CD14-positive monocyte (primary cell): ENCODE measurements at regions not wholly inside any gene's neighbourhood (a gene's known extent, or its start where the extent isn't known, plus 50 kb on each side); places are given as distances from the start of the nearest gene placed in this dataset.

ENCODE experiments used
- DNase-seq, 3 donors: peaks; one replicate each; pipeline ENCODE4 v3.0.0-alpha.2; 2011 to 2022
- H2AFZ ChIP-seq: 2 replicates; pipeline ENCODE4 v1.6.0; 2012; ENCODE audit warnings: mild to moderate bottlenecking, low read depth, low read length, inconsistent platforms; ENCODE audit not compliant: insufficient read depth, poor library complexity, severe bottlenecking
- H3K27ac ChIP-seq, 2 donors: 1 replicate in 1 of 2; 2 replicates in 1 of 2; pipeline ENCODE4 v1.5.1; 2012 to 2013; ENCODE audit warnings: low read length in 2 of 2, control low read depth in 1 of 2, inconsistent platforms in 1 of 2, low read depth in 1 of 2, mild to moderate bottlenecking in 1 of 2
- H3K27me3 ChIP-seq, 2 donors: one replicate each; pipeline versions ENCODE4 v1.6.0 to v1.6.1; 2011 to 2013; ENCODE audit warnings: low read length in 2 of 2; ENCODE audit not compliant: control insufficient read depth in 2 of 2, insufficient read depth in 2 of 2
- H3K36me3 ChIP-seq, 2 donors: replicated peaks in 1 of 2; 1 replicate in 1 of 2; 2 replicates in 1 of 2; pipeline versions ENCODE4 v1.5.1 to v1.6.1; 2012 to 2013; ENCODE audit warnings: low read length in 2 of 2, control low read depth in 1 of 2, inconsistent platforms in 1 of 2, mild to moderate bottlenecking in 1 of 2; ENCODE audit not compliant: insufficient read depth in 2 of 2, control insufficient read depth in 1 of 2
- H3K4me1 ChIP-seq, 2 donors: 1 replicate in 1 of 2; 2 replicates in 1 of 2; pipeline versions ENCODE4 v1.5.1 to v1.6.1; 2012 to 2013; ENCODE audit warnings: low read length in 2 of 2, control low read depth in 1 of 2, inconsistent platforms in 1 of 2, mild to moderate bottlenecking in 1 of 2, moderate library complexity in 1 of 2; ENCODE audit not compliant: insufficient read depth in 2 of 2, control insufficient read depth in 1 of 2
- H3K4me2 ChIP-seq: replicated peaks from 2 replicates; pipeline ENCODE3; 2012; ENCODE audit warnings: low read length, moderate library complexity, mild to moderate bottlenecking; ENCODE audit not compliant: poor library complexity, severe bottlenecking; ENCODE audit errors: extremely low read depth
- H3K4me3 ChIP-seq, 3 experiments: fragments of 200-600 bp in 1 of 3; sonication (generic) in 1 of 3; replicated peaks in 1 of 3; 1 replicate in 2 of 3; 2 replicates in 1 of 3; pipeline ENCODE4 v1.5.1; 2011 to 2013; ENCODE audit warnings: low read length in 3 of 3, mild to moderate bottlenecking in 3 of 3, control low read depth in 2 of 3, low read depth in 2 of 3, inconsistent platforms in 1 of 3, moderate library complexity in 1 of 3
- H3K79me2 ChIP-seq: 2 replicates; pipeline ENCODE4 v1.6.0; 2012; ENCODE audit warnings: mild to moderate bottlenecking, control low read depth, inconsistent platforms, low read length, moderate library complexity; ENCODE audit not compliant: insufficient read depth
- H3K9ac ChIP-seq: 2 replicates; pipeline ENCODE4 v1.6.0; 2017; ENCODE audit warnings: low read length, mild to moderate bottlenecking; ENCODE audit not compliant: insufficient read depth, poor library complexity, severe bottlenecking
- H3K9me3 ChIP-seq, 2 donors: replicated peaks in 1 of 2; 1 replicate in 1 of 2; 2 replicates in 1 of 2; pipeline versions ENCODE4 v1.5.1 to v1.6.1; 2012 to 2013; ENCODE audit warnings: low read length in 2 of 2, control low read depth in 1 of 2; ENCODE audit not compliant: control insufficient read depth in 1 of 2, insufficient read depth in 1 of 2
- H4K20me1 ChIP-seq: 2 replicates; pipeline ENCODE4 v1.6.0; 2012; ENCODE audit warnings: mild to moderate bottlenecking, low read length, control low read depth, moderate library complexity; ENCODE audit not compliant: insufficient read depth
- H3K27ac Mint-ChIP-seq, 7 donors: one replicate each; pipeline ENCODE4 v1.8.0; 2020; ENCODE audit warnings: mild to moderate bottlenecking in 7 of 7, mixed read lengths in 7 of 7, moderate library complexity in 6 of 7, inconsistent platforms in 2 of 7
- H3K27me3 Mint-ChIP-seq, 3 donors: one replicate each; pipeline ENCODE4 v1.8.0; 2021 to 2022; ENCODE audit warnings: low read depth in 3 of 3, mild to moderate bottlenecking in 3 of 3, mixed read lengths in 3 of 3, moderate library complexity in 3 of 3, inconsistent platforms in 1 of 3
- H3K36me3 Mint-ChIP-seq, 2 donors: one replicate each; pipeline ENCODE4 v1.8.0; 2020; ENCODE audit warnings: mixed read lengths in 2 of 2, inconsistent platforms in 1 of 2, mild to moderate bottlenecking in 1 of 2
- H3K4me1 Mint-ChIP-seq: one replicate; pipeline ENCODE4 v1.8.0; 2020; ENCODE audit warnings: mild to moderate bottlenecking, mixed read lengths
- H3K4me3 Mint-ChIP-seq, 2 donors: one replicate each; pipeline ENCODE4 v1.8.0; 2020; ENCODE audit warnings: mild to moderate bottlenecking in 2 of 2, mixed read lengths in 2 of 2, moderate library complexity in 1 of 2
- H3K9me3 Mint-ChIP-seq, 7 donors: one replicate each; pipeline ENCODE4 v1.8.0; 2020 to 2022; ENCODE audit warnings: mixed read lengths in 7 of 7, mild to moderate bottlenecking in 6 of 7, moderate library complexity in 6 of 7, inconsistent platforms in 2 of 7
- WGBS: methylation state at CpG from one replicate; pipeline ENCODE4 v1.1.5; 2013; ENCODE audit warnings: missing lambda C conversion rate; ENCODE audit not compliant: insufficient coverage; 5-methylcytosine and 5-hydroxymethylcytosine counted together
- intact Hi-C, 2 donors: fragments of 100-400 bp; cut with micrococcal nuclease; formaldehyde crosslinking; loops; one replicate each; pipeline versions ENCODE4 v1.15.0 to v1.15.1; 2023
- TF ChIP-seq, protein P1 (sequence below): fragments of 200-600 bp; IDR thresholded peaks from one replicate; pipeline ENCODE4 v1.8.0; 2022; ENCODE audit warnings: antibody characterized with exemption, mild to moderate bottlenecking

DNA sequence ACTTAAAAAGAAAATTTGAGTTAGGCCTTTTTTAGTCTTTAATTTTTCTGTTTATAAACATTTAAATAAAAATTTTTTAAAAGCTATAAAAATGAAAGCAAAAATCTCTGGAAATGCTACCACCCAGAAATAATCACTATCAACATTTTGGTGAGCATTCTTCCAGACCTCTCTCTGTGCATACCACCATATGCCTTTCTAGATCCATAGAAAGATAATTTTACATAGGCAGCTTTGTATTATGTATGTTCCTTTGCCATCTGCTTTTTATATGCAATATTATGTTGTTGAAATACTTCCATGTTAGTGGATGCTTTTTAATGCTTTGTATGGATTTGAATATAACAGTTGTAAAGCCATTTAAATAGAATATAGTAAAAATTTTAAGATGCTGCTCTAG, 496.7 kb upstream of the HTR1E start:
- H3K27ac Mint-ChIP-seq = no peak overlapping the region
- H3K4me3 Mint-ChIP-seq = no peak overlapping the region
- H3K4me3 ChIP-seq = no peak overlapping the region
- intact Hi-C loops = no loop called here
- DNase-seq = no peak
- H3K27me3 ChIP-seq = no peaks in the 10 kb centered on the region
- peaks cover 4 to 8% of the 10 kb centered on the region in 2 donors for H3K9me3 ChIP-seq
- TF ChIP-seq, protein P1, sequence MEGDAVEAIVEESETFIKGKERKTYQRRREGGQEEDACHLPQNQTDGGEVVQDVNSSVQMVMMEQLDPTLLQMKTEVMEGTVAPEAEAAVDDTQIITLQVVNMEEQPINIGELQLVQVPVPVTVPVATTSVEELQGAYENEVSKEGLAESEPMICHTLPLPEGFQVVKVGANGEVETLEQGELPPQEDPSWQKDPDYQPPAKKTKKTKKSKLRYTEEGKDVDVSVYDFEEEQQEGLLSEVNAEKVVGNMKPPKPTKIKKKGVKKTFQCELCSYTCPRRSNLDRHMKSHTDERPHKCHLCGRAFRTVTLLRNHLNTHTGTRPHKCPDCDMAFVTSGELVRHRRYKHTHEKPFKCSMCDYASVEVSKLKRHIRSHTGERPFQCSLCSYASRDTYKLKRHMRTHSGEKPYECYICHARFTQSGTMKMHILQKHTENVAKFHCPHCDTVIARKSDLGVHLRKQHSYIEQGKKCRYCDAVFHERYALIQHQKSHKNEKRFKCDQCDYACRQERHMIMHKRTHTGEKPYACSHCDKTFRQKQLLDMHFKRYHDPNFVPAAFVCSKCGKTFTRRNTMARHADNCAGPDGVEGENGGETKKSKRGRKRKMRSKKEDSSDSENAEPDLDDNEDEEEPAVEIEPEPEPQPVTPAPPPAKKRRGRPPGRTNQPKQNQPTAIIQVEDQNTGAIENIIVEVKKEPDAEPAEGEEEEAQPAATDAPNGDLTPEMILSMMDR = no peak
- H4K20me1 ChIP-seq = no peaks in the 10 kb centered on the region
- no peaks in the 10 kb centered on the region for H3K36me3 ChIP-seq
- no peaks in the 10 kb centered on the region for H3K4me1 Mint-ChIP-seq
- H3K9ac ChIP-seq = no peak overlapping the region
- H3K27me3 Mint-ChIP-seq = no peaks in the 10 kb centered on the region
- no peaks in the 10 kb centered on the region for H3K4me1 ChIP-seq
- H3K27ac ChIP-seq = no peak overlapping the region
- no peaks in the 10 kb centered on the region for H3K79me2 ChIP-seq
- H2AFZ ChIP-seq = no peak overlapping the region
- no peak overlapping the region for H3K4me2 ChIP-seq
- peaks cover 0 to 9% (median 5%) of the 10 kb centered on the region in 7 donors for H3K9me3 Mint-ChIP-seq
- no peaks in the 10 kb centered on the region for H3K36me3 Mint-ChIP-seq

DNA sequence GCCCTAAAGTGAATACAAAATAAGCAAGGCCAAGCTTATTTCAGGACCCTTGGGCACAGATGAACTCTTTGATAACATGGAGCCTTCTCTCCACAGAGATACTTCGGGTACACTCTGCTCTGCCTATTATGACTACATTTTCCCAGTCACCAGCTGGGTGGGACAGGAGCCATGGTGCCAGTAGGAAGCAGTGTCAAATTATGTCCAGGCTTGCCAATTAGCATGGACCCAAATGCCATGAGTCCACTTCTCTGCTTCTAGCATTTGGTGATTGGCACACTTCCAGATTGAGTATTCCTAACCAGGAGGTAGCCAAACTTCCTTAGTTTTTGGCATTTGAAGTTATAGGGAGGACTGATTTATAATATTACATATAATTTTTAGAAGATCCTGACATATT, 513.8 kb upstream of the HTR1E start:
- no peak overlapping the region for H3K4me3 ChIP-seq
- H3K9me3 Mint-ChIP-seq = peaks cover 0 to 9% (median 3%) of the 10 kb centered on the region in 7 donors
- DNase-seq = no peak
- intact Hi-C loops = no loop called here
- H3K27ac Mint-ChIP-seq = no peak overlapping the region
- H3K4me2 ChIP-seq = no peak overlapping the region
- TF ChIP-seq, protein P1 = no peak
- H2AFZ ChIP-seq = no peak overlapping the region
- H3K4me1 Mint-ChIP-seq = no peaks in the 10 kb centered on the region
- WGBS = 100% methylated on average over 1 of the region's 1 CpG
- H3K9ac ChIP-seq = no peak overlapping the region
- H3K79me2 ChIP-seq = no peaks in the 10 kb centered on the region
- H3K36me3 Mint-ChIP-seq = no peaks in the 10 kb centered on the region
- H3K4me3 Mint-ChIP-seq = no peak overlapping the region
- H3K27me3 Mint-ChIP-seq = no peaks in the 10 kb centered on the region
- no peaks in the 10 kb centered on the region for H3K36me3 ChIP-seq
- H4K20me1 ChIP-seq = no peaks in the 10 kb centered on the region
- H3K9me3 ChIP-seq = peaks cover 0 to 6% of the 10 kb centered on the region in 2 donors
- H3K27ac ChIP-seq = no peak overlapping the region
- H3K4me1 ChIP-seq = no peaks in the 10 kb centered on the region
- no peaks in the 10 kb centered on the region for H3K27me3 ChIP-seq
